HepG2 (cell line): ENCODE measurements at regions not wholly inside any gene's neighbourhood (a gene's known extent, or its start where the extent isn't known, plus 50 kb on each side); places are given as distances from the start of the nearest gene placed in this dataset.

ENCODE experiments used
- ATAC-seq: fragments of 200-7000 bp; cut with Tn5 transposase; 3 replicates; pipeline ENCODE4 v1.9.1; 2020; ENCODE audit warnings: mild to moderate bottlenecking, moderate library complexity
- BruUV-seq: library from RNA; stranded (reverse); fragments of 400-500 nt; replicated peaks from 2 replicates; lab custom pipeline; 2021; lab: Mats Ljungman, UMichigan
- CTCF ChIA-PET: fragments of 300-600 bp; formaldehyde crosslinking; extraction: SDS; loops from one replicate; lab custom pipeline; 2021; ENCODE audit warnings: low total read pairs, inconsistent platforms, low intra/inter-chr PET ratio; lab: Yijun Ruan, JAX
- POLR2A ChIA-PET: fragments of 350-600 bp; sonication (Branson Sonifier 250); formaldehyde crosslinking; loops from one replicate; lab custom pipeline; 2020; ENCODE audit warnings: antibody characterized with exemption, inconsistent platforms; lab: Yijun Ruan, JAX
- DNase-seq: peaks from one replicate; pipeline ENCODE4 v3.0.0-alpha.2; 2015; ENCODE audit warnings: low spot score
- FAIRE-seq: peaks from 3 replicates; lab custom pipeline; 2011; peaks lifted over from hg19 to GRCh38; lab: Jason Lieb, UNC
- H2AFZ ChIP-seq: one replicate; pipeline ENCODE4 v1.6.1; 2011; ENCODE audit warnings: low read length, inconsistent platforms
- H3K27ac ChIP-seq: fragments of 300-600 bp; 3 replicates; pipeline ENCODE4 v1.8.0; 2011; ENCODE audit warnings: mixed run types, mild to moderate bottlenecking, mixed read lengths, low read length, inconsistent platforms; ENCODE audit not compliant: insufficient read depth; ENCODE audit errors: extremely low read length
- H3K27me3 ChIP-seq, 2 experiments: fragments of 200-600 bp in 1 of 2; 2 replicates in 1 of 2; 3 replicates in 1 of 2; pipeline versions ENCODE4 v1.6.0 to v1.8.0; 2011; ENCODE audit warnings: low read length in 2 of 2, mild to moderate bottlenecking in 2 of 2, moderate library complexity in 2 of 2, inconsistent platforms in 1 of 2; ENCODE audit not compliant: insufficient read depth in 2 of 2, control insufficient read depth in 1 of 2
- H3K36me3 ChIP-seq, 2 experiments: fragments of 200-600 bp in 1 of 2; replicated peaks in 1 of 2; 2 replicates in 1 of 2; 3 replicates in 1 of 2; pipeline versions ENCODE4 v1.5.1 to v1.8.0; 2011; ENCODE audit warnings: low read length in 2 of 2, inconsistent platforms in 1 of 2; ENCODE audit not compliant: insufficient read depth in 2 of 2, control insufficient read depth in 1 of 2
- H3K4me1 ChIP-seq: 2 replicates; pipeline ENCODE4 v1.5.1; 2012; ENCODE audit warnings: low read length, inconsistent platforms; ENCODE audit not compliant: insufficient read depth
- H3K4me2 ChIP-seq: 2 replicates; pipeline ENCODE4 v1.6.0; 2011; ENCODE audit warnings: low read depth, low read length, inconsistent platforms
- H3K4me3 ChIP-seq, 3 experiments: fragments of 200-600 bp in 1 of 3; sonication (generic), shearing (Covaris generic) in 1 of 3; replicated peaks in 1 of 3; 2 replicates each; pipeline ENCODE4 v1.5.1; 2011 to 2016; ENCODE audit warnings: low read length in 3 of 3, inconsistent platforms in 2 of 3, low read depth in 2 of 3, mild to moderate bottlenecking in 2 of 3, control low read depth in 1 of 3, mixed read lengths in 1 of 3; ENCODE audit not compliant: insufficient read depth in 1 of 3
- H3K79me2 ChIP-seq: one replicate; pipeline ENCODE4 v1.6.1; 2011; ENCODE audit warnings: low read length, inconsistent platforms; ENCODE audit not compliant: insufficient read depth
- H3K9ac ChIP-seq: 2 replicates; pipeline ENCODE4 v1.6.0; 2011; ENCODE audit warnings: mild to moderate bottlenecking, low read depth, low read length, inconsistent platforms; ENCODE audit not compliant: insufficient read depth
- H3K9me3 ChIP-seq: 2 replicates; pipeline ENCODE4 v1.5.1; 2012; ENCODE audit warnings: mild to moderate bottlenecking, low read length
- H4K20me1 ChIP-seq: 2 replicates; pipeline ENCODE4 v1.6.0; 2011; ENCODE audit warnings: inconsistent platforms, mild to moderate bottlenecking, low read length, moderate library complexity; ENCODE audit not compliant: insufficient read depth
- ATF7 ChIP-seq, 2 experiments: fragments of 450-650 bp in 1 of 2; sonication (generic) in 1 of 2; formaldehyde crosslinking in 1 of 2; IDR thresholded peaks; 2 replicates each; pipeline versions ENCODE4 v1.4.0 to v1.6.1; 2016 to 2020; ENCODE audit warnings: antibody characterized with exemption in 1 of 2, mild to moderate bottlenecking in 1 of 2, missing genetic modification reagents in 1 of 2
- MXD4 ChIP-seq: IDR thresholded peaks from 2 replicates; pipeline ENCODE4 v1.6.1; 2016; ENCODE audit warnings: mild to moderate bottlenecking, missing biosample characterization, missing genetic modification reagents
- SRF ChIP-seq: IDR thresholded peaks from 2 replicates; pipeline ENCODE4 v1.6.1; 2011; ENCODE audit warnings: mild to moderate bottlenecking, low read depth, low read length, moderate library complexity
- ZNF451 ChIP-seq: sonication (generic); formaldehyde crosslinking; IDR thresholded peaks from 2 replicates; pipeline ENCODE4 v1.5.0; 2020; ENCODE audit warnings: mild to moderate bottlenecking, missing genetic modification reagents
- WGBS: methylation state at CpG from one replicate; pipeline ENCODE4 v1.1.6; 2017; ENCODE audit warnings: low lambda C conversion rate; 5-methylcytosine and 5-hydroxymethylcytosine counted together
- in situ Hi-C: cut with HindIII; loops from 2 replicates; pipeline ENCODE4 v1.10.0; 2017; ENCODE audit warnings: low pct_unique_long_range_greater_than_20kb; ENCODE audit not compliant: extremely low pct_ligation_motif_present
- intact Hi-C: fragments of 100-400 bp; cut with micrococcal nuclease; formaldehyde crosslinking; loops from one replicate; pipeline ENCODE4 v1.10.0; 2022; ENCODE audit not compliant: unreplicated experiment

DNA sequence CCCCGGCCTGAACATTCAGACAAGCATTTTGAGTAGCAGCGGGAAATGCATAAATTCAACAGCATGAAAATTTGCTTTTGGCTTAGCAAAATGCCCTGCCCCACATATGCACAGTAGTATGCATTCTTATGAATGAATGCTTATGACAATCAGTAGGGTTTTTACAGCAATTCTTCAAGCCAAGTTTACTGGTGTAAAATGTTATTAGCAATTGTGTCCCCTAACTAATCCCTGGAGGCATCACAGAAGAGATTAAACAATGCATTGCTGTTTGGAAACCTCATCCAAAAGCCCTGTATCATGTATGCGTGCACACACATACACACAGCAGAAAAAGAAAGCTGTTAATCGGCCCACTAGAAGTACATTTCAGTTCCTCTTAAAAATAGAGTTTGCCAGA, 406.5 kb downstream of the LRIG3 start:
- Histone ChIP-seq H3K9me3 (peaks cover 19% of the 10 kb centered on the region), H4K20me1 (no peaks in the 10 kb centered on the region), H3K4me3 (no peak overlapping the region), H3K9ac (no peak overlapping the region), H2AFZ (no peak overlapping the region), H3K4me2 (no peak overlapping the region), H3K4me1 (no peaks in the 10 kb centered on the region), H3K27me3 (no peaks in the 10 kb centered on the region), H3K79me2 (no peaks in the 10 kb centered on the region), H3K27ac (no peak overlapping the region), H3K36me3 (no peaks in the 10 kb centered on the region)
- ChIA-PET POLR2A (no interaction called here), CTCF (no interaction called here)
- FAIRE-seq (no peak), DNase-seq (no peak), ATAC-seq (no peak)
- no TSS peak for BruUV-seq
- no peak for TF ChIP-seq SRF
- no peak for TF ChIP-seq MXD4 (CRISPR knock-in tag)
- intact Hi-C loops: no loop called here
- WGBS: 0% methylated on average over 4 of the region's 4 CpGs
- in situ Hi-C loops: no loop called here

DNA sequence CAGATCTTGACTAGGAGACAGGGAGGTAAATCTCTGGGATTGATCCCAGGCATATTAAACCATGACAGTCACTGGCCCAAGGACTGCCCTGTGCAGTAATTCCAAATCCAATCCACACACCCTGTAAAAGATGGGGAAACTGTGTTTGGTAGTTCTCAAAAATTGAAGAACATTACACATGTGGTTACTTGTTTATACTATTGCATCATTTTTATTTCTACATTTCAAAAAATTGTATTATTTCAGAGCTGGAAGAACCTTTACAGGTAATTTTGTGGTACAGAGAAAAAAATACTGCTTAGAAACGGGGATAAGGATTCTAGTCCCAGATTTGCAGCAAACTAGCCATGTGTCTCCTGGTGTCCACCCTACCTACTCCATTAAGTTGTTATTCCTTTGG, 400.5 kb downstream of the LRIG3 start:
- intact Hi-C loops (no loop called here), in situ Hi-C loops (no loop called here)
- no peak overlapping the region for H2AFZ ChIP-seq
- no peaks in the 10 kb centered on the region for H3K27me3 ChIP-seq
- ATAC-seq (no peak), FAIRE-seq (no peak)
- ChIA-PET POLR2A (no interaction called here), CTCF (no interaction called here)
- no peak overlapping the region for H3K9ac ChIP-seq
- no TSS peak for BruUV-seq
- no peaks in the 10 kb centered on the region for H3K79me2 ChIP-seq
- H3K9me3 ChIP-seq: peaks cover 24% of the 10 kb centered on the region
- no peak overlapping the region for H3K27ac ChIP-seq
- H3K4me2 ChIP-seq: no peak overlapping the region
- no peak for TF ChIP-seq ZNF451
- TF ChIP-seq ATF7 (IDR thresholded peaks at IDR 0.05): peak; percentile 59; the same call in 1 of the 2 replicates
- no peak for TF ChIP-seq ATF7 (CRISPR knock-in tag; IDR thresholded peaks at IDR 0.05)
- TF ChIP-seq, all 625 proteins: peak for 1
- WGBS: 0% methylated on average over 1 of the region's 1 CpG
- Histone ChIP-seq H4K20me1 (no peaks in the 10 kb centered on the region), H3K4me3 (no peak overlapping the region), H3K36me3 (no peaks in the 10 kb centered on the region), H3K4me1 (no peaks in the 10 kb centered on the region)
- DNase-seq: no peak
